PC-9 (cell line): ENCODE measurements at regions not wholly inside any gene's neighbourhood (a gene's known extent, or its start where the extent isn't known, plus 50 kb on each side); places are given as distances from the start of the nearest gene placed in this dataset.
"Not testable (repeated sequence)": the region's sequence is repeated elsewhere in the genome, so short reads cannot be mapped to it uniquely, and the experiment has no call there.

Source experiments
- BruUV-seq: library from RNA; stranded (reverse); fragments of 400-500 nt; replicated peaks from 2 replicates; lab custom pipeline; 2021; lab: Mats Ljungman, UMichigan
- CTCF ChIA-PET: fragments of 300-600 bp; sonication (Branson Sonifier 250); formaldehyde crosslinking; loops from one replicate; lab custom pipeline; 2022; ENCODE audit warnings: antibody characterized with exemption; lab: Charles Lee
- POLR2A ChIA-PET: fragments of 300-600 bp; sonication (Branson Sonifier 250); formaldehyde crosslinking; loops from one replicate; lab custom pipeline; 2022; ENCODE audit warnings: antibody characterized with exemption; ENCODE audit not compliant: unreplicated experiment; lab: Charles Lee
- DNase-seq, 2 experiments: peaks; one replicate each; pipeline versions ENCODE4 v3.0.0 to v3.0.0-alpha.2; 2015 to 2022; ENCODE audit warnings: mixed read lengths in 1 of 2
- H2AFZ ChIP-seq: fragments of 200-600 bp; sonication (generic); 2 replicates; pipeline ENCODE4 v1.8.1; 2017; ENCODE audit warnings: antibody characterized with exemption
- H3F3A ChIP-seq: fragments of 200-600 bp; sonication (generic); 2 replicates; pipeline ENCODE4 v1.8.1; 2017; ENCODE audit warnings: antibody characterized with exemption, mild to moderate bottlenecking, low read depth; ENCODE audit not compliant: insufficient read depth
- H3K27ac ChIP-seq: fragments of 200-600 bp; sonication (generic); 2 replicates; pipeline ENCODE4 v1.6.1; 2016; ENCODE audit warnings: mixed run types
- H3K27me3 ChIP-seq: fragments of 200-600 bp; sonication (generic); 2 replicates; pipeline ENCODE4 v1.6.1; 2016; ENCODE audit warnings: low read depth, mixed run types; ENCODE audit not compliant: insufficient read depth
- H3K36me3 ChIP-seq: fragments of 200-600 bp; sonication (generic); 2 replicates; pipeline ENCODE4 v1.6.1; 2016; ENCODE audit warnings: low read depth, mixed run types
- H3K4me1 ChIP-seq: fragments of 200-600 bp; sonication (generic); replicated peaks from 2 replicates; pipeline ENCODE4 v1.6.1; 2016; ENCODE audit warnings: mixed run types; ENCODE audit not compliant: insufficient read depth
- H3K4me2 ChIP-seq: fragments of 200-600 bp; sonication (generic); 2 replicates; pipeline ENCODE4 v1.6.1; 2017; ENCODE audit warnings: mixed run types
- H3K4me3 ChIP-seq: fragments of 200-600 bp; sonication (generic); 2 replicates; pipeline ENCODE4 v1.6.1; 2016; ENCODE audit warnings: mixed run types
- H3K79me2 ChIP-seq: fragments of 200-600 bp; sonication (generic); 2 replicates; pipeline ENCODE4 v1.6.1; 2017; ENCODE audit warnings: low read depth, mixed run types
- H3K9me2 ChIP-seq: fragments of 200-600 bp; sonication (generic); 2 replicates; pipeline ENCODE4 v1.8.1; 2017; ENCODE audit warnings: mild to moderate bottlenecking; ENCODE audit not compliant: insufficient read depth
- H3K9me3 ChIP-seq: fragments of 200-600 bp; sonication (generic); 2 replicates; pipeline ENCODE4 v1.8.1; 2016; ENCODE audit warnings: low read depth; ENCODE audit not compliant: insufficient read depth
- H4K20me1 ChIP-seq: fragments of 200-600 bp; sonication (generic); 2 replicates; pipeline ENCODE4 v1.8.1; 2017; ENCODE audit not compliant: insufficient read depth
- CTCF ChIP-seq: fragments of 200-600 bp; sonication (generic); conservative IDR thresholded peaks from 2 replicates; pipeline ENCODE4 v1.6.1; 2017; ENCODE audit warnings: mixed run types, antibody characterized with exemption, mild to moderate bottlenecking, moderate library complexity
- intact Hi-C: fragments of 100-400 bp; cut with micrococcal nuclease; formaldehyde crosslinking; loops from one replicate; pipeline ENCODE4 v1.10.0; 2022; ENCODE audit not compliant: unreplicated experiment

GRCh38 chr13:18286848-18287247 lies 894.8 kb downstream of the TUBA3C start:
- POLR2A ChIA-PET, H3F3A ChIP-seq, CTCF ChIA-PET, H2AFZ ChIP-seq, H3K4me1 ChIP-seq, H3K27me3 ChIP-seq, H4K20me1 ChIP-seq, H3K4me3 ChIP-seq, H3K9me2 ChIP-seq, H3K4me2 ChIP-seq, H3K9me3 ChIP-seq, BruUV-seq, H3K36me3 ChIP-seq, H3K27ac ChIP-seq, DNase-seq, intact Hi-C loops, H3K79me2 ChIP-seq: not testable (repeated sequence)
- peak; percentile 41; the same call in 1 of the 2 replicates for TF ChIP-seq CTCF

GRCh38 chr13:18285663-18286062 lies 896.0 kb downstream of the TUBA3C start:
- CTCF ChIA-PET, POLR2A ChIA-PET, H3K36me3 ChIP-seq, H2AFZ ChIP-seq, H4K20me1 ChIP-seq, H3K79me2 ChIP-seq, H3K4me2 ChIP-seq, H3K27ac ChIP-seq, BruUV-seq, H3F3A ChIP-seq, H3K9me3 ChIP-seq, H3K9me2 ChIP-seq, intact Hi-C loops, H3K27me3 ChIP-seq, H3K4me3 ChIP-seq, H3K4me1 ChIP-seq, DNase-seq: not testable (repeated sequence)

- BruUV-seq, POLR2A ChIA-PET: not testable (repeated sequence)
Measured at GRCh38 chr13:18284040-18284439, 897.6 kb downstream of the TUBA3C start.

GRCh38 chr13:18281829-18282597 lies 899.6 kb downstream of the TUBA3C start:
- H3F3A ChIP-seq, H3K27me3 ChIP-seq, H2AFZ ChIP-seq, H3K9me3 ChIP-seq, H3K79me2 ChIP-seq, H3K9me2 ChIP-seq, H3K4me2 ChIP-seq, POLR2A ChIA-PET, DNase-seq, H3K4me3 ChIP-seq, CTCF ChIA-PET, H3K36me3 ChIP-seq, BruUV-seq, H3K4me1 ChIP-seq, H3K27ac ChIP-seq, intact Hi-C loops, H4K20me1 ChIP-seq: not testable (repeated sequence)

More at GRCh38 chr13:18284040-18284439, 897.6 kb downstream of the TUBA3C start:
- H3K9me2 ChIP-seq, H3K27me3 ChIP-seq, intact Hi-C loops, H3K4me2 ChIP-seq, H3F3A ChIP-seq, H3K4me1 ChIP-seq, DNase-seq, H3K9me3 ChIP-seq, H4K20me1 ChIP-seq, H3K79me2 ChIP-seq, H3K36me3 ChIP-seq, CTCF ChIA-PET, H3K4me3 ChIP-seq, H2AFZ ChIP-seq, H3K27ac ChIP-seq: not testable (repeated sequence)

GRCh38 chr13:18280904-18281828 lies 900.5 kb downstream of the TUBA3C start:
- POLR2A ChIA-PET, H3K4me3 ChIP-seq, H3K79me2 ChIP-seq, BruUV-seq, H3K27ac ChIP-seq, H3K9me2 ChIP-seq, H2AFZ ChIP-seq, CTCF ChIA-PET, H3K36me3 ChIP-seq, H3K4me1 ChIP-seq, H3K9me3 ChIP-seq, H3K4me2 ChIP-seq, H4K20me1 ChIP-seq, H3F3A ChIP-seq, H3K27me3 ChIP-seq, intact Hi-C loops: not testable (repeated sequence)
- DNase-seq: peak in 1 of 2 experiments; percentile 11

GRCh38 chr13:18279971-18280370 lies 901.7 kb downstream of the TUBA3C start:
- H4K20me1 ChIP-seq, intact Hi-C loops, H2AFZ ChIP-seq, H3K36me3 ChIP-seq, H3K9me2 ChIP-seq, H3F3A ChIP-seq, BruUV-seq, H3K4me2 ChIP-seq, H3K4me3 ChIP-seq, H3K79me2 ChIP-seq, H3K27ac ChIP-seq, H3K27me3 ChIP-seq, POLR2A ChIA-PET, CTCF ChIA-PET, H3K4me1 ChIP-seq, H3K9me3 ChIP-seq: not testable (repeated sequence)
- DNase-seq: peak; percentile 39 to 62
